ENCODE measurements at regions not wholly inside any gene's neighbourhood (a gene's known extent, or its start where the extent isn't known, plus 50 kb on each side); places are given as distances from the start of the nearest gene placed in this dataset.

DNA sequence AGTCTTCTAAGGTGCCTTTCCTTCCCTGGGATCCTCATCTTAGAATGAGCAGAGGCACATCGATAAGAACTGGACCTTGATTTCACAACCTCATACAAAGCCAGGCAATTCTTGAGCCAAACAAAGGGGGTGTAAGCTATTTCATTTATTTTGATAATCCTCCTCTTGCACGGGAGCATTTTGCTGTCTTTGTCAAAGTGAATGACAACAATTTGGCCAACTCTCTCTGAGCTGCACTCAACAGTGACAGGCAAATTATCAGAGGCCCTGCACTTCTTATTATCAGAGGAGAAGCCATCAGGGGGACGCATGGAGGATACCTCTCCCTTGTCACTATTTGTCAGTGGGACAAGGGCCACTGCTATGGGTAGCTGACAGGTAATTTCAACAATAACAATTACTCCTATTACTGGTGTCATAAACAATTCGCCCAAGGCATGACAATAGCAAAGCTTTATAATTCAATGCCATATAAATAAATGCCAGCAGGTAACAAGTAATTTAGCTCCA lies 260.4 kb downstream of the MEIS1 start:
- TF ChIP-seq WRNIP1 (IDR thresholded peaks at IDR 0.05; ENCODE audit: borderline replicate concordance, low read depth, low read length) = no peak
- TF ChIP-seq, protein P1, sequence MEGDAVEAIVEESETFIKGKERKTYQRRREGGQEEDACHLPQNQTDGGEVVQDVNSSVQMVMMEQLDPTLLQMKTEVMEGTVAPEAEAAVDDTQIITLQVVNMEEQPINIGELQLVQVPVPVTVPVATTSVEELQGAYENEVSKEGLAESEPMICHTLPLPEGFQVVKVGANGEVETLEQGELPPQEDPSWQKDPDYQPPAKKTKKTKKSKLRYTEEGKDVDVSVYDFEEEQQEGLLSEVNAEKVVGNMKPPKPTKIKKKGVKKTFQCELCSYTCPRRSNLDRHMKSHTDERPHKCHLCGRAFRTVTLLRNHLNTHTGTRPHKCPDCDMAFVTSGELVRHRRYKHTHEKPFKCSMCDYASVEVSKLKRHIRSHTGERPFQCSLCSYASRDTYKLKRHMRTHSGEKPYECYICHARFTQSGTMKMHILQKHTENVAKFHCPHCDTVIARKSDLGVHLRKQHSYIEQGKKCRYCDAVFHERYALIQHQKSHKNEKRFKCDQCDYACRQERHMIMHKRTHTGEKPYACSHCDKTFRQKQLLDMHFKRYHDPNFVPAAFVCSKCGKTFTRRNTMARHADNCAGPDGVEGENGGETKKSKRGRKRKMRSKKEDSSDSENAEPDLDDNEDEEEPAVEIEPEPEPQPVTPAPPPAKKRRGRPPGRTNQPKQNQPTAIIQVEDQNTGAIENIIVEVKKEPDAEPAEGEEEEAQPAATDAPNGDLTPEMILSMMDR (IDR thresholded peaks at IDR 0.05 in 2 of 3, conservative IDR thresholded peaks at IDR 0.05 in 1 of 3; ENCODE audit: control insufficient read depth in 2 of 3, extremely low read depth in 1 of 3, insufficient read depth in 1 of 3, low read depth in 3 of 3, low read length in 3 of 3) = no peak
- no peak for TF ChIP-seq PKNOX1 (IDR thresholded peaks at IDR 0.05)
- no peak for TF ChIP-seq FOXM1 (IDR thresholded peaks at IDR 0.05; ENCODE audit: low read depth, low read length)
- no peak for TF ChIP-seq RELA (IDR thresholded peaks at IDR 0.05; ENCODE audit: borderline replicate concordance, partially characterized antibody)
- TF ChIP-seq USF1 (IDR thresholded peaks at IDR 0.05; ENCODE audit: borderline replicate concordance, extremely low read length, insufficient read depth, low read depth, low read length) = no peak
- no peak for TF ChIP-seq HCFC1 (IDR thresholded peaks at IDR 0.05; ENCODE audit: low read length)
- TF ChIP-seq CBFB (IDR thresholded peaks at IDR 0.05; ENCODE audit: low read depth) = no peak
- TF ChIP-seq POLR2AphosphoS5 (IDR thresholded peaks at IDR 0.05; ENCODE audit: low read length) = no peak
- TF ChIP-seq, protein P2, sequence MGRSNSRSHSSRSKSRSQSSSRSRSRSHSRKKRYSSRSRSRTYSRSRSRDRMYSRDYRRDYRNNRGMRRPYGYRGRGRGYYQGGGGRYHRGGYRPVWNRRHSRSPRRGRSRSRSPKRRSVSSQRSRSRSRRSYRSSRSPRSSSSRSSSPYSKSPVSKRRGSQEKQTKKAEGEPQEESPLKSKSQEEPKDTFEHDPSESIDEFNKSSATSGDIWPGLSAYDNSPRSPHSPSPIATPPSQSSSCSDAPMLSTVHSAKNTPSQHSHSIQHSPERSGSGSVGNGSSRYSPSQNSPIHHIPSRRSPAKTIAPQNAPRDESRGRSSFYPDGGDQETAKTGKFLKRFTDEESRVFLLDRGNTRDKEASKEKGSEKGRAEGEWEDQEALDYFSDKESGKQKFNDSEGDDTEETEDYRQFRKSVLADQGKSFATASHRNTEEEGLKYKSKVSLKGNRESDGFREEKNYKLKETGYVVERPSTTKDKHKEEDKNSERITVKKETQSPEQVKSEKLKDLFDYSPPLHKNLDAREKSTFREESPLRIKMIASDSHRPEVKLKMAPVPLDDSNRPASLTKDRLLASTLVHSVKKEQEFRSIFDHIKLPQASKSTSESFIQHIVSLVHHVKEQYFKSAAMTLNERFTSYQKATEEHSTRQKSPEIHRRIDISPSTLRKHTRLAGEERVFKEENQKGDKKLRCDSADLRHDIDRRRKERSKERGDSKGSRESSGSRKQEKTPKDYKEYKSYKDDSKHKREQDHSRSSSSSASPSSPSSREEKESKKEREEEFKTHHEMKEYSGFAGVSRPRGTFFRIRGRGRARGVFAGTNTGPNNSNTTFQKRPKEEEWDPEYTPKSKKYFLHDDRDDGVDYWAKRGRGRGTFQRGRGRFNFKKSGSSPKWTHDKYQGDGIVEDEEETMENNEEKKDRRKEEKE (IDR thresholded peaks at IDR 0.05) = no peak
- no peak for TF ChIP-seq EP300 (IDR thresholded peaks at IDR 0.05; ENCODE audit: borderline replicate concordance in 1 of 2, control insufficient read depth in 1 of 2, low read depth in 2 of 2, low read length in 2 of 2)
- no peak for TF ChIP-seq MXI1 (IDR thresholded peaks at IDR 0.05; ENCODE audit: low read depth, low read length)
- no peak for TF ChIP-seq RAD21 (IDR thresholded peaks at IDR 0.05; ENCODE audit: insufficient read depth, low read depth, low read length)
- TF ChIP-seq EZH2 (IDR thresholded peaks at IDR 0.05; ENCODE audit: borderline replicate concordance, control insufficient read depth, low read depth, low read length) = no peak

Data from GM12878 (cell line).